ENCODE measurements at regions not wholly inside any gene's neighbourhood (a gene's known extent, or its start where the extent isn't known, plus 50 kb on each side); places are given as distances from the start of the nearest gene placed in this dataset.

GRCh38 chr18:28963481-28963880 lies 786.6 kb upstream of the CDH2 start:
- no peak for TF ChIP-seq EGR1 (IDR thresholded peaks at IDR 0.05; ENCODE audit: borderline replicate concordance, low read depth, low read length)
- no peak for TF ChIP-seq POLR2A (IDR thresholded peaks at IDR 0.05; ENCODE audit: control extremely low read depth in 1 of 2, low read depth in 2 of 2, low read length in 2 of 2)
- no peak for TF ChIP-seq CTCF (IDR thresholded peaks at IDR 0.05; ENCODE audit: control extremely low read depth in 1 of 3, insufficient read depth in 1 of 3, low read depth in 1 of 3, low read length in 3 of 3)
- no peak for TF ChIP-seq TAF1 (IDR thresholded peaks at IDR 0.05; ENCODE audit: low read depth, low read length)
